ENCODE measurements at regions not wholly inside any gene's neighbourhood (a gene's known extent, or its start where the extent isn't known, plus 50 kb on each side); places are given as distances from the start of the nearest gene placed in this dataset.

- TF ChIP-seq CTCF (IDR thresholded peaks at IDR 0.05): no peak
- Mint-ChIP-seq H3K4me3 (no peak overlapping the region; the same call in 1 of the 2 replicates), H3K27me3 (ENCODE audit: insufficient read depth) (no peaks in the 10 kb centered on the region; the same call in 1 of the 2 replicates), H3K36me3 (ENCODE audit: low read depth) (no peaks in the 10 kb centered on the region), H3K4me1 (ENCODE audit: low read depth) (peaks cover 12% of the 10 kb centered on the region; the same call in 1 of the 2 replicates), H3K27ac (peak overlapping the region; percentile 52; the same call in 1 of the 2 replicates), H3K9me3 (peaks cover 12% of the 10 kb centered on the region)
- peak; percentile 74 for DNase-seq
Observed at GRCh38 chr14:87869619-87870583, 123.1 kb downstream of the GALC start.

GRCh38 chr14:87868920-87869319, 124.1 kb downstream of the GALC start:
- Mint-ChIP-seq H3K4me3 (no peak overlapping the region), H3K27me3 (ENCODE audit: insufficient read depth) (no peaks in the 10 kb centered on the region; the same call in 1 of the 2 replicates), H3K4me1 (ENCODE audit: low read depth) (peaks cover 12% of the 10 kb centered on the region; the same call in 1 of the 2 replicates), H3K9me3 (peaks cover 12% of the 10 kb centered on the region), H3K27ac (peak overlapping the region; percentile 52; the same call in 1 of the 2 replicates), H3K36me3 (ENCODE audit: low read depth) (no peaks in the 10 kb centered on the region)
- DNase-seq: no peak
- TF ChIP-seq CTCF (IDR thresholded peaks at IDR 0.05): no peak

GRCh38 chr14:87866116-87866515, 126.9 kb downstream of the GALC start:
- Mint-ChIP-seq H3K4me3 (no peak overlapping the region), H3K4me1 (ENCODE audit: low read depth) (peaks cover 12% of the 10 kb centered on the region; the same call in 1 of the 2 replicates), H3K27me3 (ENCODE audit: insufficient read depth) (no peaks in the 10 kb centered on the region; the same call in 1 of the 2 replicates), H3K36me3 (ENCODE audit: low read depth) (no peaks in the 10 kb centered on the region; the same call in 1 of the 2 replicates), H3K27ac (no peak overlapping the region), H3K9me3 (peaks cover 27% of the 10 kb centered on the region)
- DNase-seq: no peak
- TF ChIP-seq CTCF (IDR thresholded peaks at IDR 0.05): no peak

- no peak overlapping the region for H3K4me3 Mint-ChIP-seq
- H3K27me3 Mint-ChIP-seq (ENCODE audit: insufficient read depth): no peaks in the 10 kb centered on the region; the same call in 1 of the 2 replicates
- DNase-seq: no peak
- H3K36me3 Mint-ChIP-seq (ENCODE audit: low read depth): no peaks in the 10 kb centered on the region; the same call in 1 of the 2 replicates
- no peak overlapping the region for H3K27ac Mint-ChIP-seq
- H3K4me1 Mint-ChIP-seq (ENCODE audit: low read depth): peaks cover 4% of the 10 kb centered on the region; the same call in 1 of the 2 replicates
- H3K9me3 Mint-ChIP-seq: peaks cover 27% of the 10 kb centered on the region
- no peak for TF ChIP-seq CTCF (IDR thresholded peaks at IDR 0.05)
Observed at GRCh38 chr14:87864356-87865270, 128.4 kb downstream of the GALC start.

DNA sequence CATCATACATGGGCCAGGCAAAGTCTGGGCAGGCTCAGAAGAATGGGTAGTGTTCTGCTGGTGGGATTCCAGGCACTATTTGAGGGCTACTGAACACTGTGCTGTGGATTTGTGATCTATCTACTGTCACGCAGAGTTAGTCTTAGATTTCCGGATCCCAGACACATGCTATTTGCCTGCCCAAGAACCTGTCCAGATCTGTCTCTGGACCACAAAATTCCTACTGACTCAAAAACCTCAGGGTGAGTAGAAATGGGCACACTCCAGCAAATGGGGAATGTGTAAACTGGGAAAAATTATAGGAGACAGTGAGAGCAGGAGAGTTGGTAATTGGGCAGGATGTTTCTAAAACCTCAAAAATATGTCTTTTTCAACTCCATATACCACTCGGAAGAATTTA, 129.9 kb downstream of the GALC start:
- DNase-seq: no peak
- Mint-ChIP-seq H3K9me3 (peaks cover 28% of the 10 kb centered on the region), H3K4me3 (no peak overlapping the region), H3K27ac (no peak overlapping the region), H3K4me1 (ENCODE audit: low read depth) (no peaks in the 10 kb centered on the region), H3K36me3 (ENCODE audit: low read depth) (no peaks in the 10 kb centered on the region; the same call in 1 of the 2 replicates), H3K27me3 (ENCODE audit: insufficient read depth) (no peaks in the 10 kb centered on the region; the same call in 1 of the 2 replicates)
- no peak for TF ChIP-seq CTCF (IDR thresholded peaks at IDR 0.05)
